Central memory CD4-positive, alpha-beta T cell (primary cell): ENCODE measurements at regions not wholly inside any gene's neighbourhood (a gene's known extent, or its start where the extent isn't known, plus 50 kb on each side); places are given as distances from the start of the nearest gene placed in this dataset.
"Not testable (repeated sequence)": the region's sequence is repeated elsewhere in the genome, so short reads cannot be mapped to it uniquely, and the experiment has no call there.

Source experiments
- DNase-seq: peaks from one replicate; pipeline ENCODE4 v3.0.0; 2022

- DNase-seq = no peak
These were observed 443.7 kb downstream of the DIRAS2 start for GRCh38 chr9:90198956-90199355.

- no peak for DNase-seq
These were observed 440.9 kb downstream of the DIRAS2 start for GRCh38 chr9:90201766-90202165.

- no peak for DNase-seq
These were observed 438.3 kb downstream of the DIRAS2 start for GRCh38 chr9:90204128-90204831.

- not testable (repeated sequence) for DNase-seq
These were observed 429.6 kb downstream of the DIRAS2 start for GRCh38 chr9:90213045-90213444.

GRCh38 chr9:90219548-90220118 is 423.0 kb downstream of the DIRAS2 start:
- no peak for DNase-seq

GRCh38 chr9:90221899-90222298 is 420.7 kb downstream of the DIRAS2 start:
- DNase-seq = not testable (repeated sequence)

GRCh38 chr9:90226839-90227338 is 415.7 kb downstream of the DIRAS2 start:
- DNase-seq = peak; percentile 57

GRCh38 chr9:90233081-90233480 is 409.5 kb downstream of the DIRAS2 start:
- DNase-seq = not testable (repeated sequence)

GRCh38 chr9:90240541-90240940 is 402.1 kb downstream of the DIRAS2 start:
- DNase-seq = no peak

- no peak for DNase-seq
These were observed 397.0 kb downstream of the DIRAS2 start for GRCh38 chr9:90245661-90246060.

- no peak for DNase-seq
These were observed 393.5 kb downstream of the DIRAS2 start for GRCh38 chr9:90249094-90249493.

- DNase-seq = no peak
These were observed 391.3 kb downstream of the DIRAS2 start for GRCh38 chr9:90251316-90251715.

- DNase-seq = no peak
These were observed 386.3 kb downstream of the DIRAS2 start for GRCh38 chr9:90256345-90256744.

- no peak for DNase-seq
These were observed 383.0 kb downstream of the DIRAS2 start for GRCh38 chr9:90259311-90260246.

GRCh38 chr9:90261698-90262097 is 380.9 kb downstream of the DIRAS2 start:
- DNase-seq = no peak

GRCh38 chr9:90268613-90269012 is 374.0 kb downstream of the DIRAS2 start:
- no peak for DNase-seq

GRCh38 chr9:90271707-90272106 is 370.9 kb downstream of the DIRAS2 start:
- no peak for DNase-seq

- DNase-seq = no peak
These were observed 367.9 kb downstream of the DIRAS2 start for GRCh38 chr9:90274725-90275124.

- DNase-seq = no peak
These were observed 356.7 kb downstream of the DIRAS2 start for GRCh38 chr9:90285946-90286345.

- DNase-seq = no peak
These were observed 354.9 kb downstream of the DIRAS2 start for GRCh38 chr9:90287567-90288274.

- no peak for DNase-seq
These were observed 354.4 kb downstream of the DIRAS2 start for GRCh38 chr9:90288275-90288639.

GRCh38 chr9:90290716-90291485 is 351.7 kb downstream of the DIRAS2 start:
- DNase-seq = no peak
